Ovary (tissue), 7 donors: ENCODE measurements at regions not wholly inside any gene's neighbourhood (a gene's known extent, or its start where the extent isn't known, plus 50 kb on each side); places are given as distances from the start of the nearest gene placed in this dataset.
"Not testable (repeated sequence)": the region's sequence is repeated elsewhere in the genome, so short reads cannot be mapped to it uniquely, and the experiment has no call there.

Experiments
- DNase-seq, 5 donors: peaks; one replicate each; pipeline ENCODE4 v3.0.0-alpha.2; 2019 to 2020
- H3K27ac ChIP-seq, 2 donors: fragments of 200-600 bp; one replicate each; pipeline versions ENCODE4 v1.5.1 to v1.8.0; 2019 to 2022
- H3K27me3 ChIP-seq: fragments of 200-600 bp; one replicate; pipeline ENCODE4 v1.8.0; 2022
- H3K36me3 ChIP-seq: fragments of 200-600 bp; sonication (generic); one replicate; pipeline ENCODE4 v1.5.1; 2019
- H3K4me1 ChIP-seq: one replicate; pipeline ENCODE4 v1.8.1; 2013; ENCODE audit warnings: mild to moderate bottlenecking, moderate library complexity; ENCODE audit not compliant: insufficient read depth
- H3K4me3 ChIP-seq: fragments of 200-600 bp; sonication (generic); one replicate; pipeline ENCODE4 v1.5.1; 2017
- H3K9me3 ChIP-seq, 2 donors: fragments of 200-600 bp in 1 of 2; sonication (generic) in 1 of 2; one replicate each; pipeline versions ENCODE4 v1.5.1 to v1.8.1; 2013 to 2019; ENCODE audit warnings: mild to moderate bottlenecking in 1 of 2, moderate library complexity in 1 of 2
- EP300 ChIP-seq: sonication (generic); formaldehyde crosslinking; IDR thresholded peaks from one replicate; pipeline ENCODE4 v1.6.1; 2017; ENCODE audit warnings: antibody characterized with exemption
- POLR2A ChIP-seq: fragments of 450-650 bp; IDR thresholded peaks from one replicate; pipeline ENCODE4 v1.6.1; 2017; ENCODE audit warnings: antibody characterized with exemption, mild to moderate bottlenecking, moderate library complexity
- WGBS, 3 donors: extraction: QIAGEN DNeasy Blood & Tissue Kit in 1 of 3; methylation state at CpG; one replicate each; pipeline versions ENCODE4 v1.1.5 to v1.1.7; 2013 to 2017; 5-methylcytosine and 5-hydroxymethylcytosine counted together
- intact Hi-C, 4 donors: fragments of 100-400 bp; cut with DNase I; formaldehyde crosslinking; loops; one replicate each; pipeline versions ENCODE4 v1.11.0 to v1.15.1; 2022 to 2023
- TF ChIP-seq, protein P1 (sequence below), 3 donors: fragments of 450-650 bp in 2 of 3; fragments of 200-600 bp in 1 of 3; IDR thresholded peaks; one replicate each; pipeline versions ENCODE4 v1.5.1 to v1.8.0; 2016 to 2022; ENCODE audit warnings: antibody characterized with exemption in 3 of 3, mild to moderate bottlenecking in 1 of 3
- donor health status: DM: no; HTN: no; CAD: no; lungs with moderate emphysema.
- donor health status: DM: no; HTN: no; CAD: no.
- donor health status: Bipolar disorder and iron deficiency.
- donor health status: DM: no; HTN: no; CAD: no.
- donor health status: DM: yes; HTN: yes; CAD: no.

DNA sequence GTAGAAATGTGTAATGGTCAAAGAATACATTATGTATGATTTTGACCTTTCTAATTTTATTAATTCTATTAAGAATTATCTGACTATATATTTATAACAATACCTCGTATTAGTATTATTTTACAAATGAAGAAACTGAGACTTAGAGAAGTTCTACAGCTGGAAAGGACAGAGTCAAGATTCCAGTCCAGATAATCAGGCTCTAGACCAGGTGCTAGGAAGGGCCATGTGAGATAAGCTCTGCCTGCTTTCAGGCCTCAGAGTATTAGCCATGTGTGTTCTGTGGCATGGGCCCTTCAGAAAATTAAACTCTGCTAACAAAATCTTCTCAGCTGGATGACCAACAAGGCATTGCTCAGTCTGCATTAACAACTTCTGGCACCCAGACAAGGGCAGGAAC is 87.5 kb downstream of the CD200R1L start:
- H3K27me3 ChIP-seq: no peaks in the 10 kb centered on the region
- H3K27ac ChIP-seq: no peak overlapping the region
- no peaks in the 10 kb centered on the region for H3K9me3 ChIP-seq
- 89 to 93% (median 90%) methylated on average over 1 of the region's 1 CpG for WGBS, 3 donors
- H3K4me3 ChIP-seq: no peak overlapping the region
- no peaks in the 10 kb centered on the region for H3K36me3 ChIP-seq
- DNase-seq: no peak
- no peak for TF ChIP-seq EP300
- TF ChIP-seq POLR2A: no peak
- TF ChIP-seq, protein P1, sequence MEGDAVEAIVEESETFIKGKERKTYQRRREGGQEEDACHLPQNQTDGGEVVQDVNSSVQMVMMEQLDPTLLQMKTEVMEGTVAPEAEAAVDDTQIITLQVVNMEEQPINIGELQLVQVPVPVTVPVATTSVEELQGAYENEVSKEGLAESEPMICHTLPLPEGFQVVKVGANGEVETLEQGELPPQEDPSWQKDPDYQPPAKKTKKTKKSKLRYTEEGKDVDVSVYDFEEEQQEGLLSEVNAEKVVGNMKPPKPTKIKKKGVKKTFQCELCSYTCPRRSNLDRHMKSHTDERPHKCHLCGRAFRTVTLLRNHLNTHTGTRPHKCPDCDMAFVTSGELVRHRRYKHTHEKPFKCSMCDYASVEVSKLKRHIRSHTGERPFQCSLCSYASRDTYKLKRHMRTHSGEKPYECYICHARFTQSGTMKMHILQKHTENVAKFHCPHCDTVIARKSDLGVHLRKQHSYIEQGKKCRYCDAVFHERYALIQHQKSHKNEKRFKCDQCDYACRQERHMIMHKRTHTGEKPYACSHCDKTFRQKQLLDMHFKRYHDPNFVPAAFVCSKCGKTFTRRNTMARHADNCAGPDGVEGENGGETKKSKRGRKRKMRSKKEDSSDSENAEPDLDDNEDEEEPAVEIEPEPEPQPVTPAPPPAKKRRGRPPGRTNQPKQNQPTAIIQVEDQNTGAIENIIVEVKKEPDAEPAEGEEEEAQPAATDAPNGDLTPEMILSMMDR (IDR thresholded peaks at IDR 0.05): no peak
- intact Hi-C loops: no loop called here
- H3K4me1 ChIP-seq: no peaks in the 10 kb centered on the region

DNA sequence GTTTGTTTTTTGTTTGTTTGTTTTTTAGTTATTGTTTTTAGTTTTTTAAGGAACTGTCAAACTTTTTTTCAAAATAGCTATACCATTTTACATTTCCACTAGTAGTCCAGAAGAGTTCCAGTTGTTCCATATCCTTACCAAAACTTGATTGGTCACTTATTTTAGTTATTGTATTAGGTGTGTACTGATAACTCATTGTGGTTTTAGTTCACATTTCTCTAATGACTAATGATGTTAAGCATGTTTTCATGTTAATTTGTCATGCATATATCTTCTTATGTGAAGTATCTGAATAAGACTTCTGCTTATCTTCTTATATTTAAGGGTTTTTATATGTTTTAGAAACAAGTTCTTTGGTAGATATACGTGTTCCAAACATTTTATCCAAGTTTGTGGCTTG is 89.5 kb downstream of the CD200R1L start:
- no peaks in the 10 kb centered on the region for H3K4me1 ChIP-seq
- no peaks in the 10 kb centered on the region for H3K36me3 ChIP-seq
- no peaks in the 10 kb centered on the region for H3K27me3 ChIP-seq
- TF ChIP-seq EP300 (no peak), POLR2A (no peak)
- TF ChIP-seq, protein P1 (IDR thresholded peaks at IDR 0.05): no peak
- no peak for DNase-seq
- no peak overlapping the region for H3K27ac ChIP-seq
- no peak overlapping the region for H3K4me3 ChIP-seq
- 55 to 69% (median 61%) methylated on average over 1 of the region's 1 CpG for WGBS, 3 donors
- H3K9me3 ChIP-seq: no peaks in the 10 kb centered on the region
- intact Hi-C loops: no loop called here

DNA sequence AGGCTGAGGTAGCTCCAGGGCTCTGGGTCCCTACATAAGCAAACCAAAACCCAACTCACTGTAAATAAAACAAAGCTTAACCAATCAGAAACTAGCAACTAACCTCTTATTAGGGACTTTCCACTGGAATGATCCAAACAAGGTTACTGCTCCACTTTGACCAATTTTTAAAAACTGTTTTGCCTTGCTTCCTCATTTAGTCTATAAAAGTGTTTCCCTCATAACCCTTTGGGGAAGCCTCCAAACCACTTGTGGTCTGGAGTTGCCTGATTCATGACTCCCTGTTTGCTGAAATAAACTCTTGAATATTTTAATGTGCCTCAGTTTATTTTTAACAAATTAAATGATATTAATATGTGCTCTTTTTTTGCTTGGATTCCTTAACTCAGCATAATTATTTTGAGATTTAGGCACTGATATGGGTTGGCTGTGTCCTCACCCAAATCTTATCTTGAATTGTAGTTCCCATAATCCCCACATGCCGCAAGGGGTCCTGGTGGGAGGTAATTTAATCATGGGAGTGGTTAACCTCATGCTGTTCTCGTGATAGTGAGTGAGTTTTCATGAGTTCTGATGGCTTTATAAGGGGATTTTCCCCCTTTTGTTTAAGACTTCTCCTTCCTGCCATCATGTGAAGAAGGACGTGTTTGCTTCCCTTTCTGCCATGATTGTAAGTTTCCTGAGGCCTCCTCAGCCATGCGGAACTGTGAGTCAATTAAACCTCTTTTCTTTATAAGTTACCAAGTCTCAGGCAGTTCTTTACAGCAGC is 90.6 kb downstream of the CD200R1L start:
- H3K9me3 ChIP-seq: no peaks in the 10 kb centered on the region
- no peaks in the 10 kb centered on the region for H3K27me3 ChIP-seq
- WGBS, 3 donors: 74 to 83% (median 80%) methylated on average over 4 of the region's 4 CpGs
- H3K4me1 ChIP-seq: no peaks in the 10 kb centered on the region
- TF ChIP-seq, protein P1 (IDR thresholded peaks at IDR 0.05): no peak
- TF ChIP-seq POLR2A (no peak), EP300 (no peak)
- intact Hi-C loops: no loop called here
- H3K27ac ChIP-seq: no peak overlapping the region
- DNase-seq: no peak
- no peak overlapping the region for H3K4me3 ChIP-seq
- no peaks in the 10 kb centered on the region for H3K36me3 ChIP-seq

DNA sequence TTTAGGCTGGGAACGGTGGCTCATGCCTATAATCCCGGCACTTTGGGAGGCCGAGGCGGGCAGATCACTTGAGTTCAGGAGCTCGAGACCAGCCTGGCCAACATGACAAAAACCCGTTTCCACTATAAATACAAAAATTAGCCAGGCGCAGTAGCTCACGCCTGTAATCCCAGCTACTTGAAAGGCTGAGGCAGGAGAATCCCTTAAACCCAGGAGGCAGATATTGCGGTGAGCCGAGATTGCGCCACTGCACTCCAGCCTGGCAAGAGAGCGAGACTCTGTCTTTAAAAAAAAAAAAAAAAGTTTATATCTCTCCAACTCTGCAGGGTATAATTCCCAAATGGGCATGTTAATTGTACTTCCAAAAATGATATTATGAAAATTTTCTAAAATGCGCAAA is 91.6 kb downstream of the CD200R1L start:
- DNase-seq, H3K27me3 ChIP-seq, H3K36me3 ChIP-seq, H3K4me1 ChIP-seq, H3K4me3 ChIP-seq, H3K9me3 ChIP-seq, H3K27ac ChIP-seq, intact Hi-C loops: not testable (repeated sequence)
- 89 to 90% (median 90%) methylated on average over 13 of the region's 13 CpGs for WGBS, 3 donors
